HCT116 (cell line): ENCODE measurements at regions not wholly inside any gene's neighbourhood (a gene's known extent, or its start where the extent isn't known, plus 50 kb on each side); places are given as distances from the start of the nearest gene placed in this dataset.

Experiments used
- ATAC-seq: fragments of 200-7000 bp; cut with Tn5 transposase; 2 replicates; pipeline ENCODE4 v1.9.1; 2020; ENCODE audit warnings: mild to moderate bottlenecking, moderate library complexity
- BruUV-seq: library from RNA; stranded (reverse); fragments of 400-500 nt; replicated peaks from 2 replicates; lab custom pipeline; 2021; lab: Mats Ljungman, UMichigan
- CTCF ChIA-PET: fragments of 300-600 bp; sonication (Branson Sonifier 250); formaldehyde crosslinking; loops from one replicate; lab custom pipeline; 2021; ENCODE audit warnings: antibody characterized with exemption; lab: Charles Lee
- POLR2A ChIA-PET: fragments of 300-600, 350-600 bp; sonication (Branson Sonifier 250); formaldehyde crosslinking; loops from one replicate; lab custom pipeline; 2021; ENCODE audit warnings: antibody characterized with exemption; lab: Charles Lee
- RAD21 ChIA-PET, 2 experiments: fragments of 300-600 bp; sonication (Branson Sonifier 250); formaldehyde crosslinking; loops; one replicate each; lab custom pipeline; 2023; ENCODE audit warnings: low total read pairs in 2 of 2; ENCODE audit not compliant: uncharacterized antibody in 2 of 2, unreplicated experiment in 2 of 2, low non-redundant PET in 1 of 2; lab: Charles Lee
- DNase-seq: peaks from one replicate; pipeline ENCODE4 v3.0.0-alpha.2; 2010; ENCODE audit warnings: low read depth, low spot score
- H2AFZ ChIP-seq: fragments of 200-600 bp; shearing (Covaris generic), sonication (generic); 2 replicates; pipeline ENCODE4 v1.6.1; 2017; ENCODE audit warnings: low read depth, mixed run types, mixed read lengths, antibody characterized with exemption, low read length; ENCODE audit not compliant: poor library complexity, severe bottlenecking
- H3K27ac ChIP-seq: 2 replicates; pipeline ENCODE4 v1.5.1; 2012; ENCODE audit warnings: low read depth, low read length
- H3K27me3 ChIP-seq: fragments of 200-600 bp; sonication (generic); 2 replicates; pipeline ENCODE4 v1.6.1; 2016; ENCODE audit warnings: mixed run types, low read length, mixed read lengths; ENCODE audit not compliant: insufficient read depth
- H3K36me3 ChIP-seq, 2 experiments: fragments of 200-500 bp in 1 of 2; fragments of 200-600 bp in 1 of 2; sonication (Bioruptor generic) in 1 of 2; sonication (generic) in 1 of 2; 2 replicates each; pipeline versions ENCODE4 v1.5.1 to v1.6.1; 2014 to 2016; ENCODE audit warnings: low read length in 2 of 2, inconsistent platforms in 1 of 2, mixed read lengths in 1 of 2, mixed run types in 1 of 2; ENCODE audit not compliant: insufficient read depth in 2 of 2, control insufficient read depth in 1 of 2
- H3K4me1 ChIP-seq, 2 experiments: fragments of 200-600 bp in 1 of 2; sonication (generic) in 1 of 2; 2 replicates each; pipeline versions ENCODE4 v1.5.1 to v1.6.1; 2012 to 2017; ENCODE audit warnings: low read length in 2 of 2, inconsistent platforms in 1 of 2, mild to moderate bottlenecking in 1 of 2, mixed read lengths in 1 of 2, mixed run types in 1 of 2, moderate library complexity in 1 of 2; ENCODE audit not compliant: insufficient read depth in 2 of 2, control insufficient read depth in 1 of 2
- H3K4me2 ChIP-seq: fragments of 200-600 bp; sonication (generic); 2 replicates; pipeline ENCODE4 v1.6.1; 2017; ENCODE audit warnings: mixed run types, low read length, mixed read lengths
- H3K4me3 ChIP-seq, 2 experiments: fragments of 200-600 bp in 1 of 2; sonication (generic) in 1 of 2; replicated peaks in 1 of 2; 2 replicates each; pipeline ENCODE4 v1.5.1; 2011 to 2016; ENCODE audit warnings: low read length in 2 of 2, control low read depth in 1 of 2, low read depth in 1 of 2, mild to moderate bottlenecking in 1 of 2, mixed read lengths in 1 of 2, mixed run types in 1 of 2
- H3K79me2 ChIP-seq: fragments of 200-600 bp; sonication (generic); 2 replicates; pipeline ENCODE4 v1.6.1; 2017; ENCODE audit warnings: mild to moderate bottlenecking, mixed run types, low read length, moderate library complexity, mixed read lengths; ENCODE audit not compliant: insufficient read depth
- H3K9ac ChIP-seq: fragments of 200-600 bp; sonication (generic); 2 replicates; pipeline ENCODE4 v1.6.1; 2016; ENCODE audit warnings: low read length, mixed read lengths
- H3K9me2 ChIP-seq: fragments of 200-600 bp; sonication (generic), shearing (Covaris generic); 2 replicates; pipeline ENCODE4 v1.6.1; 2017; ENCODE audit warnings: mixed run types, mild to moderate bottlenecking, moderate library complexity; ENCODE audit not compliant: insufficient read depth
- H3K9me3 ChIP-seq, 2 experiments: fragments of 200-500 bp in 1 of 2; fragments of 200-600 bp in 1 of 2; sonication (Bioruptor generic) in 1 of 2; sonication (generic) in 1 of 2; 2 replicates each; pipeline ENCODE4 v1.6.1; 2014 to 2017; ENCODE audit warnings: low read length in 2 of 2, mixed read lengths in 2 of 2, inconsistent platforms in 1 of 2, low read depth in 1 of 2, mild to moderate bottlenecking in 1 of 2, mixed run types in 1 of 2, moderate library complexity in 1 of 2; ENCODE audit not compliant: control insufficient read depth in 1 of 2, insufficient read depth in 1 of 2
- H4K20me1 ChIP-seq: fragments of 200-600 bp; sonication (generic), shearing (Covaris generic); 2 replicates; pipeline ENCODE4 v1.6.1; 2017; ENCODE audit warnings: mixed run types, mild to moderate bottlenecking, moderate library complexity; ENCODE audit not compliant: insufficient read depth
- CBX3 ChIP-seq: IDR thresholded peaks from 2 replicates; pipeline ENCODE4 v1.6.1; 2012; ENCODE audit warnings: low read depth
- CEBPB ChIP-seq: IDR thresholded peaks from 2 replicates; pipeline ENCODE4 v1.6.1; 2012; ENCODE audit warnings: low read depth
- EGR1 ChIP-seq: IDR thresholded peaks from 2 replicates; pipeline ENCODE4 v1.6.1; 2012; ENCODE audit warnings: low read depth
- ELF1 ChIP-seq: IDR thresholded peaks from 2 replicates; pipeline ENCODE4 v1.6.1; 2012; ENCODE audit warnings: low read depth, borderline replicate concordance
- EZH2phosphoT487 ChIP-seq: fragments of 200-600 bp; IDR thresholded peaks from 2 replicates; pipeline ENCODE4 v1.6.1; 2018; ENCODE audit warnings: antibody characterized with exemption, borderline replicate concordance
- JUND ChIP-seq: IDR thresholded peaks from 2 replicates; pipeline ENCODE4 v1.6.1; 2012
- POLR2A ChIP-seq: IDR thresholded peaks from 2 replicates; pipeline ENCODE4 v1.7.0; 2011; ENCODE audit warnings: borderline replicate concordance; ENCODE audit not compliant: insufficient read depth, insufficient read length; ENCODE audit errors: extremely low read depth
- SIN3A ChIP-seq: IDR thresholded peaks from 2 replicates; pipeline ENCODE4 v1.6.1; 2012; ENCODE audit warnings: low read depth
- SRF ChIP-seq: IDR thresholded peaks from 2 replicates; pipeline ENCODE4 v1.6.1; 2012; ENCODE audit warnings: low read depth
- YY1 ChIP-seq: IDR thresholded peaks from 2 replicates; pipeline ENCODE4 v1.6.1; 2011; ENCODE audit warnings: low read length, low read depth, moderate library complexity, mild to moderate bottlenecking; ENCODE audit not compliant: insufficient replicate concordance; ENCODE audit errors: extremely low read depth
- intact Hi-C: fragments of 100-400 bp; cut with micrococcal nuclease; formaldehyde crosslinking; loops from 2 replicates; pipeline ENCODE4 v1.10.0; 2022
- TF ChIP-seq, protein P1 (sequence below): IDR thresholded peaks from 2 replicates; pipeline ENCODE4 v1.6.1; 2011; ENCODE audit warnings: mild to moderate bottlenecking, low read length, moderate library complexity; ENCODE audit not compliant: insufficient replicate concordance; ENCODE audit errors: extremely low read depth
- TF ChIP-seq, protein P2 (sequence below): IDR thresholded peaks from 2 replicates; pipeline ENCODE4 v1.6.1; 2012; ENCODE audit warnings: low read depth

DNA sequence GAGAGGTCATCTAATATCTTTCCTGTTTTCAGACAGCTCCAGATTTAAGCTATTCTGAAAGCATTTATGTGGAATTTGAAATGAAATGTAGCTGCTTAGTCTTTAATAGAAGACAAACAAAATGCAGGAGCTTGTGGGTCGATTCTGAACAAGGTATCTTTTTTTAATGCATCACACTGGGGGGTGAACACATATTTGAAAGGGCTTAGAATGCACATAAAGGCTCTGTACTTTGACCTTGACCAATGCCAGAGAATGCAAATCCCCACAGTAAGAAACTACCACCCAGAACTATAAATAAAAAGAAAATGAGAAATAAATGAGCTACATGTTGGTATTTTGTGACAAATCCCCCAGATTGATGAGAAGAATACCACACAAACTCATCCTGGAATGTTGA is 489.3 kb downstream of the PIK3C3 start:
- no peak overlapping the region for H3K27ac ChIP-seq
- no peaks in the 10 kb centered on the region for H4K20me1 ChIP-seq
- no peaks in the 10 kb centered on the region for H3K27me3 ChIP-seq
- no peak overlapping the region for H3K4me2 ChIP-seq
- no peaks in the 10 kb centered on the region for H3K9me2 ChIP-seq
- no peak overlapping the region for H3K4me3 ChIP-seq
- no peak for ATAC-seq
- H2AFZ ChIP-seq, result no peak overlapping the region
- no peaks in the 10 kb centered on the region for H3K79me2 ChIP-seq
- ChIA-PET RAD21 (no interaction called here), POLR2A (no interaction called here), CTCF (no interaction called here)
- no peaks in the 10 kb centered on the region for H3K36me3 ChIP-seq
- TF ChIP-seq, protein P1, sequence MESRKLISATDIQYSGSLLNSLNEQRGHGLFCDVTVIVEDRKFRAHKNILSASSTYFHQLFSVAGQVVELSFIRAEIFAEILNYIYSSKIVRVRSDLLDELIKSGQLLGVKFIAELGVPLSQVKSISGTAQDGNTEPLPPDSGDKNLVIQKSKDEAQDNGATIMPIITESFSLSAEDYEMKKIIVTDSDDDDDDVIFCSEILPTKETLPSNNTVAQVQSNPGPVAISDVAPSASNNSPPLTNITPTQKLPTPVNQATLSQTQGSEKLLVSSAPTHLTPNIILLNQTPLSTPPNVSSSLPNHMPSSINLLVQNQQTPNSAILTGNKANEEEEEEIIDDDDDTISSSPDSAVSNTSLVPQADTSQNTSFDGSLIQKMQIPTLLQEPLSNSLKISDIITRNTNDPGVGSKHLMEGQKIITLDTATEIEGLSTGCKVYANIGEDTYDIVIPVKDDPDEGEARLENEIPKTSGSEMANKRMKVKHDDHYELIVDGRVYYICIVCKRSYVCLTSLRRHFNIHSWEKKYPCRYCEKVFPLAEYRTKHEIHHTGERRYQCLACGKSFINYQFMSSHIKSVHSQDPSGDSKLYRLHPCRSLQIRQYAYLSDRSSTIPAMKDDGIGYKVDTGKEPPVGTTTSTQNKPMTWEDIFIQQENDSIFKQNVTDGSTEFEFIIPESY, result no peak
- TF ChIP-seq YY1 (no peak), POLR2A (no peak), JUND (no peak), SRF (no peak)
- no peak for DNase-seq
- H3K9me3 ChIP-seq, result peaks cover 7 to 18% of the 10 kb centered on the region in 2 experiments; a peak in 2 of 4 replicates
- intact Hi-C loops, result no loop called here
- H3K4me1 ChIP-seq, result no peaks in the 10 kb centered on the region
- no peak overlapping the region for H3K9ac ChIP-seq
- BruUV-seq, result no TSS peak

DNA sequence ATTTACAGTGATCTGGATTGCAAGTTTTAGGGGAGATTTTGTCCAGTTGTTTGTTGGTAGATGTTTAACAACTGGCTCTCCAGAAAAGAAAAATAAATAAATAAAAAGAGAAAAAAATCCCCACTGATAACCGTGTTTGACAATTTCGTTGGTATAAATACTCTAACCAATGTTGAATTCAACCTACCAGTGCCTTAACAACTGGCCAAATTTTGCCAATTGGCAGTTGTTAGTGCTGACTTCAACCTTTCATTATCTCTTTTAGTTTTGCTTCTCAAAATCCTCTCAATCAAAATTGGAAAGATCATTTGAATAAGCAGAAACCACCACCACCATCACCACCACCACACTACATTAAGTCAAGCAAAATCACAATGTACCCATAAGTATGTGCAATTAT is 490.3 kb downstream of the PIK3C3 start:
- Histone ChIP-seq H3K36me3 (no peaks in the 10 kb centered on the region), H4K20me1 (no peaks in the 10 kb centered on the region), H3K9ac (no peak overlapping the region), H3K4me1 (no peaks in the 10 kb centered on the region), H2AFZ (no peak overlapping the region), H3K27ac (no peak overlapping the region), H3K9me2 (no peaks in the 10 kb centered on the region), H3K9me3 (peaks cover 7 to 18% of the 10 kb centered on the region in 2 experiments; a peak in 2 of 4 replicates), H3K79me2 (no peaks in the 10 kb centered on the region), H3K27me3 (no peaks in the 10 kb centered on the region), H3K4me3 (no peak overlapping the region), H3K4me2 (no peak overlapping the region)
- ChIA-PET RAD21 (no interaction called here), CTCF (no interaction called here), POLR2A (no interaction called here)
- ATAC-seq, result no peak
- DNase-seq, result no peak
- no TSS peak for BruUV-seq
- intact Hi-C loops, result no loop called here
- TF ChIP-seq SRF (no peak), CEBPB (no peak), EGR1 (no peak), CBX3 (no peak), POLR2A (no peak), SIN3A (no peak), ELF1 (no peak), EZH2phosphoT487 (no peak)
- TF ChIP-seq, protein P1, result no peak
- TF ChIP-seq, protein P2, sequence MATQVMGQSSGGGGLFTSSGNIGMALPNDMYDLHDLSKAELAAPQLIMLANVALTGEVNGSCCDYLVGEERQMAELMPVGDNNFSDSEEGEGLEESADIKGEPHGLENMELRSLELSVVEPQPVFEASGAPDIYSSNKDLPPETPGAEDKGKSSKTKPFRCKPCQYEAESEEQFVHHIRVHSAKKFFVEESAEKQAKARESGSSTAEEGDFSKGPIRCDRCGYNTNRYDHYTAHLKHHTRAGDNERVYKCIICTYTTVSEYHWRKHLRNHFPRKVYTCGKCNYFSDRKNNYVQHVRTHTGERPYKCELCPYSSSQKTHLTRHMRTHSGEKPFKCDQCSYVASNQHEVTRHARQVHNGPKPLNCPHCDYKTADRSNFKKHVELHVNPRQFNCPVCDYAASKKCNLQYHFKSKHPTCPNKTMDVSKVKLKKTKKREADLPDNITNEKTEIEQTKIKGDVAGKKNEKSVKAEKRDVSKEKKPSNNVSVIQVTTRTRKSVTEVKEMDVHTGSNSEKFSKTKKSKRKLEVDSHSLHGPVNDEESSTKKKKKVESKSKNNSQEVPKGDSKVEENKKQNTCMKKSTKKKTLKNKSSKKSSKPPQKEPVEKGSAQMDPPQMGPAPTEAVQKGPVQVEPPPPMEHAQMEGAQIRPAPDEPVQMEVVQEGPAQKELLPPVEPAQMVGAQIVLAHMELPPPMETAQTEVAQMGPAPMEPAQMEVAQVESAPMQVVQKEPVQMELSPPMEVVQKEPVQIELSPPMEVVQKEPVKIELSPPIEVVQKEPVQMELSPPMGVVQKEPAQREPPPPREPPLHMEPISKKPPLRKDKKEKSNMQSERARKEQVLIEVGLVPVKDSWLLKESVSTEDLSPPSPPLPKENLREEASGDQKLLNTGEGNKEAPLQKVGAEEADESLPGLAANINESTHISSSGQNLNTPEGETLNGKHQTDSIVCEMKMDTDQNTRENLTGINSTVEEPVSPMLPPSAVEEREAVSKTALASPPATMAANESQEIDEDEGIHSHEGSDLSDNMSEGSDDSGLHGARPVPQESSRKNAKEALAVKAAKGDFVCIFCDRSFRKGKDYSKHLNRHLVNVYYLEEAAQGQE, result no peak
